WI38 (cell line): ENCODE measurements at regions not wholly inside any gene's neighbourhood (a gene's known extent, or its start where the extent isn't known, plus 50 kb on each side); places are given as distances from the start of the nearest gene placed in this dataset.

Experiments used
- H3K4me3 ChIP-seq: 2 replicates; pipeline ENCODE4 v1.5.1; 2011; ENCODE audit warnings: low read depth, mild to moderate bottlenecking, control low read depth, low read length
- TF ChIP-seq, protein P1 (sequence below): IDR thresholded peaks from 2 replicates; pipeline ENCODE4 v1.5.1; 2012; ENCODE audit warnings: low read depth, mild to moderate bottlenecking, control low read depth, low read length

- TF ChIP-seq, protein P1, sequence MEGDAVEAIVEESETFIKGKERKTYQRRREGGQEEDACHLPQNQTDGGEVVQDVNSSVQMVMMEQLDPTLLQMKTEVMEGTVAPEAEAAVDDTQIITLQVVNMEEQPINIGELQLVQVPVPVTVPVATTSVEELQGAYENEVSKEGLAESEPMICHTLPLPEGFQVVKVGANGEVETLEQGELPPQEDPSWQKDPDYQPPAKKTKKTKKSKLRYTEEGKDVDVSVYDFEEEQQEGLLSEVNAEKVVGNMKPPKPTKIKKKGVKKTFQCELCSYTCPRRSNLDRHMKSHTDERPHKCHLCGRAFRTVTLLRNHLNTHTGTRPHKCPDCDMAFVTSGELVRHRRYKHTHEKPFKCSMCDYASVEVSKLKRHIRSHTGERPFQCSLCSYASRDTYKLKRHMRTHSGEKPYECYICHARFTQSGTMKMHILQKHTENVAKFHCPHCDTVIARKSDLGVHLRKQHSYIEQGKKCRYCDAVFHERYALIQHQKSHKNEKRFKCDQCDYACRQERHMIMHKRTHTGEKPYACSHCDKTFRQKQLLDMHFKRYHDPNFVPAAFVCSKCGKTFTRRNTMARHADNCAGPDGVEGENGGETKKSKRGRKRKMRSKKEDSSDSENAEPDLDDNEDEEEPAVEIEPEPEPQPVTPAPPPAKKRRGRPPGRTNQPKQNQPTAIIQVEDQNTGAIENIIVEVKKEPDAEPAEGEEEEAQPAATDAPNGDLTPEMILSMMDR = no peak
- H3K4me3 ChIP-seq = no peak overlapping the region
Measured at GRCh38 chr10:64859911-64860310, 1338.7 kb downstream of the REEP3 start.

GRCh38 chr10:64863836-64864235, 1342.6 kb downstream of the REEP3 start:
- TF ChIP-seq, protein P1 = no peak
- H3K4me3 ChIP-seq = no peak overlapping the region

DNA sequence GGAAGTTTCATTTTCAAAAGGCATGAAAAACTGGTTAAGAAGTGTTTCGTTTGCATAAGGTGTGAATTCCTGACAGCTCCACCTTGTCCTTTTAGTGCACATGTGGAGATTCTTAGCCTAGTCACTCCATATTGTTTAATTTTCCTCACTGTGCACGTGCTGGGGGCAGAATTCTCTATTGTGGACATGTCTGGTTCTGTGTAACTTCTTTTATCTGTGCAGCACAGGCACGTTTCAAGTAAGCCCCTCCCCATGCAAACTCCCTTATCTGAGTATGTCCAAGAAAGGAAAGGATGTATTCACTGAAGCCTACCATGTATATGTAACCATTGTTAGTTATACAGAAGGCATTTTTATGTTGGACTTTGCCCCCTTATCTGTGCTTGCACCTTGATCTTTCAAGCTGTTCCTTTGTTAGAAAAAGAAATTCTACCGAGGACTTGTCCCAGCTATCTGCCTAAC, 1346.3 kb downstream of the REEP3 start:
- no peak overlapping the region for H3K4me3 ChIP-seq
- TF ChIP-seq, protein P1 = no peak

- TF ChIP-seq, protein P1 = no peak
Measured at GRCh38 chr10:64873088-64873487, 1351.9 kb downstream of the REEP3 start.

DNA sequence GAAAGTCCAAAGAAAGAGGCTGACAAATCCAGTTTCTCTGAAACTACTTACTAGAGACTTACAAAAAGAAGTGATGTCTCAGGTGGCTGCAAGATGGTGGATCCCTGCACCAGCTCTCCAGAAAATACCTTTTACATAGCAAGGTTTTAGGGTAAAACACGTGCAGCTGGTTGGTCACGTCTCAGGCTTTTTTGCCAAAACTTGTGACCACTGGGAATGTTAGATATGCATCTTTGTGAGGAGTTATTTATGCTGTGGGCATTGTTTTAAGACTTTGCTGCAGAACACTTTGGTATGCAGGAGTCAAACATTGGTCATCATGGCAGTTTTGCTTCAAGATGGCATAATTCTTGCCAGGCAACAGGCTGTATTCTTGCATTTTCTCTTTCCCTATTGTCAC, 1352.8 kb downstream of the REEP3 start:
- TF ChIP-seq, protein P1 = no peak
- no peak overlapping the region for H3K4me3 ChIP-seq

More at GRCh38 chr10:64873088-64873487, 1351.9 kb downstream of the REEP3 start:
- H3K4me3 ChIP-seq = no peak overlapping the region

DNA sequence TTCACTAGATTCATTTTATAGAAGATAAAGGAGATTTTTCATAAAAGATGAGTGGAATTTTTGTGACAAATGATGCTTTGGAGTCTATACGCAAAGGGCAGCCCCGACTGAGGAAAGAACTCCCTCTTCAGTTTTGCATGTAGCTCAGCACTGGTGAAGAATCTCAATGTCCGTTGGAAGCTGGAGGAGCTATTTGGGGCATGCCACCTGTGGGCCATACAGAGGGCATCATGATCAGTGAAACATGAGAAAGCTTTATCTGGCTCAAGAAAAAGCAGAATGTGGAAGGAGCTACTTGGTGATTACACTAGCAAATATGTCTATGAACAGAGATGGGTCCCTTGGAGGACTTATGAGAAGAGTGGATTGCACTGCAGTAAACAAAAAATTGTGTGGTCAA, 1359.3 kb downstream of the REEP3 start:
- TF ChIP-seq, protein P1 = no peak
- H3K4me3 ChIP-seq = no peak overlapping the region

- no peak overlapping the region for H3K4me3 ChIP-seq
- TF ChIP-seq, protein P1 = no peak
Measured at GRCh38 chr10:64881257-64881656, 1360.1 kb downstream of the REEP3 start.
